NCI-H2196 (cell line): ENCODE measurements at regions not wholly inside any gene's neighbourhood (a gene's known extent, or its start where the extent isn't known, plus 50 kb on each side); places are given as distances from the start of the nearest gene placed in this dataset.
"Not testable (repeated sequence)": the region's sequence is repeated elsewhere in the genome, so short reads cannot be mapped to it uniquely, and the experiment has no call there.

Experiments
- DNase-seq: peaks from one replicate; lab custom pipeline; 2025; ENCODE audit not compliant: unreplicated experiment; lab: John Stamatoyannopoulos, UW

DNA sequence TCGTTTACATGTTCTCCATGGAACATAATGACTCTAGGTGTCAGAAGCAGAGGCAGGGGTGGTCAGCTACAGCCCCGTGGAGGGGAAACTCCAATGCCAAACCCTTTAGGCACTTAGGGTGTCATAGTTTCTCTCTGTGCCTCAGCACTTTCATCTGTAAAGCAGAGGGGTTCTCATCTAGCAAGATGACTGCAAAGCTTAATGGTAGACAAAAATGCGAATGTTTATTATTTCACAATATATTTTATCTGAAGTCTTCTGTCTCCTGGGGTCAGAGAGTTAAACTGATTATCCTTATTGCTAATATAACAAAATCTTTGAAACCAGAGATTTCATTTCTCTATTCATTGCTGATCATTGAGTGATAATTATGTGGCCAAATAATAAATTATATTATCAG lies 522.5 kb downstream of the TSN start:
- no peak for DNase-seq

DNA sequence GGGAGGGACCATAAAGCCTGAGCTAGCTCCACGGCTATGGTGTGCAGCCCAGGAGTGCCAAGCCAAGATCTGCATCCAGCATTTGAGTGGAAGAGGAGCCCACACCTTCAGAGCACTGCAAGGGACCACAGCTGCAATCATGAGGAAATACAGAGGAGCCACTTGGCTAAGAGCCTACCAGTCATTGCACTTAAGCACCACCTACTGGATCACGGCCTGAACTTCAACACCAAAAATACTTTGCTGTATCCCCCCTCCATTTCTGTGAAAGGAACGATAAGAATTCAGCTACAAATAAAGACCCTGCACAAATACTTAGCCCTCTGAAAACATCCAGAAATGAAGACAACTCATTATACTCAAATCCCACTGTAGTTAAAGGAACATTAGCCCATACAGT lies 545.3 kb downstream of the TSN start:
- DNase-seq, result no peak

DNA sequence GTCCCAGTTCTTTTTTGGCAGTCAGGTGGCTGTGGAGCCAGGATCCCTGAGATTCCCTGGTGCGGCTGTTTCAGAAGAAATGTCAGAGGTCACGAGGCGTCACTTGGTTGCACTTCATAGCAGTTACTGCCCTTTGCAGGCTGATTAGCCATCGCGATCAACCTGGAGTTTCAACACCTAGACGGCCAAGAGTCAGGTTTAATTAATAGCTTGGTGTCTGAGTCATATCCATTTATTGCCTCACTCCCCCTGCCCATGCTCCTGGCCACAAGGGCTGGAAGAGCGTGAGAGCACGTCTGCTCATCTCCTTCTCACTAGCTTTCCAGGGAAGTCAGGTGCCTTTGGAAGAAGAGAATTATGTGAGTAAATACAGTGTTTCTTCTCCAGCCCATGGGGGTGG lies 552.3 kb downstream of the TSN start:
- DNase-seq, result no peak

DNA sequence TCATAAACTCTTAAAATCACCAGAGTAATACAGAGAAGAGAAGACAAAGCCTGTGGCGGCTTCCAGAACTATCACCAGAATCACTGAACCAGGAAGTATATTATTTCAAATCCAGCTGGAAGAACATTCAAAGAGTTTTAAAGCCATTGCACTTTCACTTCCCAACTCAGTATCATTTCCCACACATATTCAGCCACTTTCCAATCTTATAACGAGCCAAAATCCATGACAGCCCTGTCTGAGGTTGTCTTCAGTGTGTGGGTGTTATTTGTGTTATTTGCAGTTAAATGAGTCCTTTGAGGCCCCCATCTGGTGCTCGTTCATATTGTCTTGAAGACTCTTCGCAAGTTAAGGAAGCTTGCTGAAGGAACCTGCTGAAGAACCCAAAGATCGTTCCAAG lies 559.9 kb downstream of the TSN start:
- DNase-seq, result no peak

DNA sequence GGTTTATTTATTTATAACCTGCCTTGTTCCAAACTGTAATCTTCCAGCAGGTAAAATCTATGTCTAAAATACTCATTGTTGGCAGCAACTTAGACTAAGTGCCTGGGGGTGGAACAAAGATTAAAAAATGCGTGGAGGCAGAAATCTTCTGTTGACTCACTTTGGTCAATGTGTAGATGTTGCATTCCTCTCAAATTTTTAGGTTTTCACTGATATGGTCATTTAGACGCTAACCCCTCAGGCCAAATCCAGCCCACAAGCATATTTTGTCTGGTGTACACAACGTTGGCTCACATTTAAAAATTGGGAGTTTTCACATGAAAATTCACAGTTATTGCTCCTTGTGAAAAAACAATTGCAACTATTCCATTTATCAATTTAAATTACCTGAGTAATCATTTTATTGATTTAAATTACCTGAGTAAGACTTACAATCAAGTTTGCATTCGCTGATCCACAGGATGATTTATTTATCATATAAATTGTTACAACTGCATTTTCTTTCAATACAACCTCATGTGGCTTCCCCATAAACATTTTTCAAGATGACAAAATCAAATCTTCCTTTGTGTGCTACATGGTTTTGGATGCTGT lies 564.2 kb downstream of the TSN start:
- no peak for DNase-seq

DNA sequence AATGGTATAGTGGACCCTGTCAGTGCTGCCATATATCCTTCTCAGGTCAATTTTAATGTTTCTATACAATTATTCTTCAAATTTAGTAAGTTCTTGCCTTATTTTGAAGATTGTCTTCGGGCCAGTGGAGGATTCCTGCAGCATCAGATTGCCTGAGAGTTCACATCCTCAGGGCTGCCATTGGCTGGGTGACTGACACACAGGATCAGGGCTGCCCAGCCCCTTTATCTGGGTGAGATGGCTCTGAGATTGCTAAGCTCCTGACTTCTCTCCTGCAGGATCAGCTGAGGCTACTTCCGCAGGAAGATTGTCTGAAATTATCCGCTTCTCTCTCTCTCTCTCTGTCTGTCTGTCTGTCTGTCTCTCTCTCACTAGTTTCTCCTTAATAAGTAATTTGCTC lies 567.4 kb downstream of the TSN start:
- DNase-seq, result no peak

DNA sequence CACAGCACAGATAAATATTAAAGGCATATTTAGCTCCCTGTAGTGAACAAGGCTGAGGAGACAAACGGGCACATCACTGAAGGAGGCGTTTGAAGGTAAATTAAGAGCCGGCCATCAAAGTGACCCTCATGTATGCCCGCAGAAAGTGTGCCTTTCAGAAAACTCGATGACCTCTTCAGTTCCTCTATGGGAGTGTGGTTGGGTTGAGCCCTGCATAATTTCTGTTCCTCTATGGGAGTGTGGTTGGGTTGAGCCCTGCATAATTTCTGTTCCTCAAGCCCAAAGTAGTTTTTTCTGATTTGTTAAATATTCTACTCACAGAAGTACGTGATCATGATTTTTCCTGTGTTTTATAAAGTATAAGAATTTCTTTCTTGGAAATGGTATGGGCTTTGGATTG lies 568.5 kb downstream of the TSN start:
- no peak for DNase-seq

DNA sequence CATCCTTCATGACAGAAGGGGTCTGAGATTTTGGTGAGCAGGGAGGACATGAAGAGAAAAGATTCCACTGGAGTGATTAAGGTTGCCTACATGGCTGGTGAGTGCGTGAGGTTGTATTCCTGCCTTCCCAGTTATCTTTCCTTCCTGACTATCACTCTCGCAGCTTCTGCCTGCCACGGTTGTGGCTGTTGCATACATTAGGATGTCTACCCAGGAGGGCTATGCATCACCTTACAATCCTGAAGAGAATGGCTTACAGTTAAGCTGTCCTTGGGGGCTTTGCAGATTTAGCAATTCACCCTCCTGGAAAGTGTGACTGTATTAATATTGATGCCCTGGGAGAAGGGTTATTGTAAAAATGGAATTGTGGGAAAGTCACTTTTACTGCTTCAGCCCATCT lies 571.0 kb downstream of the TSN start:
- DNase-seq, result no peak

DNA sequence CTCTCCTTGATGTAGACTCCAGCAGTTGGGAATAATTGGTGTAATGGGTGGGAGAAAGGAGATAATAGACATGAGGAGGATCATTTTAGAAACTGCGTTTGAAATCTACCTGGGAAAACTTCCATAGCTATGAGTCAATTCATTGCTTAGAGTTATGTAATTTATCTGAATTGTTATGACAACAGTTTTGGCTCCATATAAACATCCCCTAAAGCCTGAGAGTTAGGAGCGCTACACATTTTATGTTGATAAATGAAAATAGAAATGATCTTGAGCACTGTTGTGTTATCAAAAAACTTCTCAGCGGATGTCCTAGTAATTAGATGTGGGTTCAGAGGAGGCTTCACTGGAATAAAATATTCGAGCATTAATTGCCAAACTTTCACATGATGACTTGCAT lies 573.4 kb downstream of the TSN start:
- no peak for DNase-seq

DNA sequence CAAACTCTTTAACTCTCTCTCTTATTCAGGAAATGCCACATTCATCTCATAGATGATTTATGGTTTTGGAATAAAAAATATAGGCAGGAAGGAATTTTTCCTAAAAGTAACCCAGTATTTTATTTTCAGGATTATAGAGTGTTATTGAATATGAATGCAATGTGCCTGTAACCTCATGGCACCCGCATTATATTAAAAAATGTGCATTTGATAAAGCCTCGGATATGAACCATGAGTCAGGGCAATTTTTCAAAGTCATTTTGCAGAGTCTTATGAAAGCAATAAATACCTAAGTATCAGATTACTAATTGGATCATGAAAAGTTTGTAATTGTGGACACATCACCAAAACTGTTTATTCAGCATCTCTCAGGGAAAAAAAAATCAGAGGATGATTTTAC lies 573.8 kb downstream of the TSN start:
- no peak for DNase-seq

DNA sequence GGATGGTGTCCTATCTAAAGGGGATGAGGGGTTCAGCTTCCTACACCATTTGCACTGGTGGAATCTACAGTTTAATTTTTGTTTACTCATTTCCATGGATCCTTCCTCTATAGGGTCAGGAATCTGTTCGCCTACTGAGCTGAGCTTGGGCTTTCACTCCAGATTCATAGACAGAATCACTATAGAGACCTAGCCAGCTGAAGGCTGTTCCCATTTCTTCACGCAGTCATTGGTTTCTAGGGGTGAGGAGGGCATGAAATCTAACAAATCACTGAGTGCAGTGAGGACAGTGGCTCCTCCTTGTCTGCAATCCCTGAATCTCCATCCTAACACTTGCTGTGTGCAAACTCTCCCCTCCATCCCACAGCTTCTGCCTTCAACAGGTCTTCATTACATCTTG lies 578.5 kb downstream of the TSN start:
- no peak for DNase-seq

DNA sequence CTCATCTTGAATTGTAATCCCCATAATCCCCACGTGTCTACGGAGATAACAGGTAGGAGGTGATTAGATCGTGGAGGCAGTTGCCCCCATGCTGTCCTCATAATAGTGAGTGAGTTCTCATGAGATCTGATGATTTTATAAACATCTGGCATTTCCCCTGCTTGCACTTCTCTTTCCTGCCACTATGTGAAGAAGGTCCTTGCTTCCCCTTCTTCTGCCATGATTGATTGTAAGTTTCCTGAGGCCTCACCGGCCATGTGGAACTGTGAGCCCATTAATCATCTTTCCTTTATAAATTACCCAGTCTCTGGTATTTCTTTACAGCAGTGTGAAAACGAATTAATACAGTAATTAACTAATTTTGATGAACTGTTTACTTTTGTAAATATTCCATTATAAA lies 582.5 kb downstream of the TSN start:
- no peak for DNase-seq

DNA sequence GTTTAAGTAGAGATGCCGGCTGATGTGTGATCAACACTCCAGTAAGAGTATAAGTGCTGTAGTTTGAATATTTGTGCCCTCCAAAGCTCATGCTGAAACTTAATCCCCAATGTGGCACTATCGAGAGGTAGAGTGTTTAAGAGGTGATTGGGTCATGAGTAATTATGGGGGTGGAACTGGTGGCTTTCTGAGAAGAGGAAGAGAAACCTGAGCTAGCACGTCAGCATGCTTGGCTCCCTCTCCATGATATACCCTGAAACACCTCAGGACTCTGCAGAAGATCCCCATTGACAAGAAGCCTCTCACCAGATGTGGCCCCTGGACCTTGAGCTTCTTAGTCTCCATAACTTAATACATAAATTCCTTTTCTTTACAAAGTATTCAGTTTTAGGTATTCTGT lies 584.8 kb downstream of the TSN start:
- DNase-seq, result peak; percentile 7

DNA sequence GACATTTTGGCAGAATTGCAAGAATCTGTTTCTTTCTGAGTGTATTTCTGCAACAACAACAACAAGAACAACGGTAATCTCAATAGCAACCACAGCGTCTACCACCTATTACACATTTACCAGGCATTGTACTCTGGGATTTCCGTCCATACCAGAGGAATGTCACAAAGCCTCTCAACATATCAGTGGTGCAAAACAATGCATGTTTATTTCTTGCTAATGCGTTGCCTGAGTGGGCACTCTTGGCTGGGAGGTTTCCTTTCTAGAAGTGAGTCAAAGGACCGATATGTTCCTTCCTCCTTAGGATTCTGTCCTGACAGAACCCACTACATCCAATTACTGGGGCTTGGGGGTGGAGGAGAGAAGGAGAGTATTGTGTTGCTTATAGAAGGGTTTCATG lies 585.6 kb downstream of the TSN start:
- DNase-seq, result no peak

DNA sequence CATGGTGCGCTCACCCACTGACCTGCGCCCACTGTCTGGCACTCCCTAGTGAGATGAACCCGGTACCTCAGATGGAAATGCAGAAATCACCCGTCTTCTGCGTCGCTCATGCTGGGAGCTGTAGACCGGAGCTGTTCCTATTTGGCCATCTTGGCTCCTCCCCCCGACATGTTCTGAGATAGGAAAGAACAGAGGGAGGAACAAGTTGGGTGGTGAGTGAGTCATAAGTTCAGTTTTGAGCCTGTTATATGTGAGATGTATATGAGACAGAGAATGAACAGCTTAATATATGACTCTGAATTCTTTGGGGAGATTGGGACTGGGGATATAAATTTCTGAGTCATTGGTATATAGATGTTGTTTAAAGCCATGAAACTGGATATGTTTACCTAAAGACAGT lies 596.7 kb downstream of the TSN start:
- DNase-seq, result not testable (repeated sequence)

DNA sequence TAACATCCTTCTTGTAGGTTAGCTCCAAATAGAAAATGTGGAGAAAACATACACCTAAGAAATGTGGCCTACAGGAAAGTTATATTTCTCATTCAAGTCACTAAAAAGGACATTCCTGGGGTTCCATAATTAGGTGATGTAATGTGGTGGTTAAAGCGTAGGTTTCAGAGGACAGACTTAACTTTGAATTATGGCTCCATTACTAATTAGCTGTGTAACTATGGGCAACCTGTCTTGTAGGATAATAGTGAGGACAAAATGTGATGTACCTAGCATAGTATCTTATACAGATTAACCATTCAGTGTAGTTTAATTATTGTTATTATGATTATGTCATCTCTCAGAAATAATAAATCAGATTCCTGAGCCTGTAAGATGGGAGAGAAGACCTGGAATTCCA lies 602.5 kb downstream of the TSN start:
- DNase-seq, result no peak

DNA sequence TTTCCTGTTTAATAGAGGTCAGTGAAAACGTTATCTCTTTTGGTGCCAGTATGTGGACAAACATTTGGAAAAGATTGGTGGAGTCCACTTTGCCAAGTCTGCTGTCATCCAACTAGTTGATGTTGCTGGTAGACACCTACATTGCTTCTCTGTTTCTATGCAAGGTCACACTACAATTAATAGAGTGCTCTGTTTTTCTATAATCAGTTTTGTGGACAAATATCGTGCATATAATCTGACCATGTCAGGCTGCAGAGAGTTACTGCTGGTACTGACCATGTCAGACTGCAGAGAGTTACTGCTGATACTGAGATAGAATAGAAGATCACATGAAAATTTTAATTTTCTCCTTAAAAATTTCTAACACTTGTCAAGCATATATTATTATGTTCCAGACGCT lies 603.3 kb downstream of the TSN start:
- DNase-seq, result no peak

DNA sequence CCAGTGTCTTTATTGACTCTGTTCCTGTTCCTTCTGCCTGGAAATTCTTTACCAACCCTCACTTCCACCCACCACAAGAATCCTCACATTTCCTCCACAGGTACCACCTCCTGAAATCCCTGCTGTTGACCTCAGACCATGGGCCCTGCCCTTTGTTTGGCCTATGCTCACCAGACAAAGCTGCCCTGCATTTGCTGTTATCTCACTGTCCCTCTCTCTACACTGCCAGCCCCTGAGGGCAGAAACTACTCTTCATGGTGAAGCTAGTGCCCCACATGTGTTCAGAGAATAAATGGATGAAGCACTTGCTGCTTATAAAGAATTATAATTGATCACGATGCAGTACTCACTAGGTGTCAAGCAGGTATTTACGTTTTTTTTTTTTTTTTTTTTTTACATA lies 608.4 kb downstream of the TSN start:
- no peak for DNase-seq

DNA sequence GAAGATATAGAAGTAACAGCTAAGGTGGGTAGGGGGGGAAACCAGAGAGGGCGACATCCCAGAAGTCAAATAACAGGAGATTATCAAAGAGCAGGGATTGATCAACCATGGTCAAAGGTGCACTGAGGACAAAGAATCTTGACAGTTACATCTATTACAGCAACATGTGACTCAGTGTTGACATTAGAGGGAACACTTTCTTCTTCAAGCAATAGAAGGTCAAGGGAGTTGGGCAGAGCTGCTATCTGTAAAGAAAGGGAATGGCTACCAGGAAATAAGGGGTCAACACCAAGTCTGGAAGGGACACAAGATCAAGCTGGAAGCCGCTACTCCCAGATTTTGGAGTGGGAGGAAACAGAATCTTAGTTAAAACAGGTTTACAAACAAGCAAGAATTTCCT lies 611.0 kb downstream of the TSN start:
- DNase-seq, result no peak

DNA sequence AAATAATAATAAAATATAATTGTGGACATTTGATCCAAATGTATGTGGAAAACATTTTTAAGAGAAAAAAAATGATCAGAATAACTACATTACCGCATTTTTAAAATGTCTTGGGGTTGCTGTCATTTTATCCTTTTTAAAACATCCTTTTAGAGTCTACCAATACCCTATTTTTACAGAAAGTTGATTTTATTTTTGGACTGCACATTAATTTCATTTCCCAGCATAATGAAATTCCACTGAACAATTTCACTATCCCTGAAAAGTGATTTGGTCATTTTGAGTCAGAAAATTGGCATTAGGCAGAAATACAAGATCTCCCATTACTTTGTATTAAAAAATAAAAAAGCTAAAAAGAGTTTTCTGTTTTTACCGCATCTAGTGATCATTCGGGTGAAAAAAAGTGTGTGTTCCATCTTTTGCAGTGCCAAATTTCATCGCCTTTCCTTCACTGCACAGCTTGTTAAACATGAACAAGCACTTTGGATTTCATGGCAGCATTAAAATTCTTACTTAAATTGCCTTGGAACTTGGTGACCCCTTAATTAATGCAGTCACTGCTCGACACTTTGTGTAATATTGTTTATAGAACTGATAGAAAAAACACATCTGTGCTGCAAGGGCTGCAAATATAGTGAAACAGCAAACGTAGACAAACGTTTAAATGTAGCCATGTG lies 611.7 kb downstream of the TSN start:
- DNase-seq, result no peak

DNA sequence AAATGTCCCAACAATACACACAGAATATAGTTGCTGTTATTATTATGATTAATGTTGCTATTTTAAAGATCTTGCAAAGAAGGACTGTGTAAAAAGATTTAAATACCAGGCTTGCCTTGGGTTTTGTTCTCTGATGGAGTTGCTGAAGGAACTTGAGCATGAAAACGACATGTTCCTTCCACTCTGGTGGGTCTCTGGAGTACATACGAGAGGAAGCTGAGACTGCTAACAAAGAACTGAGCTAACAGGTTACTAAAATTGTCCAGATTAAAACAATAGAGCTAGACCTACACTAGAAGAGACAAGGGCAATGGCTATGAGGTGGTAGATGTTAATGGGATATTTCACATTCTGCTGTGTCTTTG lies 612.2 kb downstream of the TSN start:
- no peak for DNase-seq

DNA sequence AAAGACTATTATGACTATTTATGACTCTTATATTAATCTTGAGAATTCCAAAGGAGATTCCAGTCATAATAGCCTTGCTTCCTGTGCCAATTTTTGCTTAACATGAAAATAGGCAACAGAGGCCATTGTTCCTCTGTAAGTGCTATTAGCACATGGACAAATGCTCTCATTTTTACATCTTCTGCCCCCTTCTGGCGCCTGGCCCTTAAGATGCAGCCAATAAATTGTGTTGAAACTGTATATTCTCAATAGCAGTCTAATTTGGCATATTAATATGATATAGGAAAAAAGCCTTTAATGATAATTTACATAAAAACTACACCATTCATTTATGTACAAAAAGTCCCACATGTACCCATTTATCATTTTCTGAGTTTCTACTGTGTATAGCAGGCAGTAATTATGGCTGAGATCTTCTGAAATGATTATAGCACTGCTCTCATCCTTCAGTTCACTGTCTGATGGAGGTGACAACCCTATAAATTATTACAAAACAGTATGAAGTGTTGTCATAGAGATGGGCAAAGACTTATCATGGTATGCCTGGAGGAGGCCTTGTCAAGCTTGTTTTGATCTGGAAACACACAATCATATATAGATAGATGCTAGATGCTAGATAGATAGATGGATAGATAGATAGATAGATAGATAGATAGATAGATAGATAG lies 613.3 kb downstream of the TSN start:
- DNase-seq, result no peak

DNA sequence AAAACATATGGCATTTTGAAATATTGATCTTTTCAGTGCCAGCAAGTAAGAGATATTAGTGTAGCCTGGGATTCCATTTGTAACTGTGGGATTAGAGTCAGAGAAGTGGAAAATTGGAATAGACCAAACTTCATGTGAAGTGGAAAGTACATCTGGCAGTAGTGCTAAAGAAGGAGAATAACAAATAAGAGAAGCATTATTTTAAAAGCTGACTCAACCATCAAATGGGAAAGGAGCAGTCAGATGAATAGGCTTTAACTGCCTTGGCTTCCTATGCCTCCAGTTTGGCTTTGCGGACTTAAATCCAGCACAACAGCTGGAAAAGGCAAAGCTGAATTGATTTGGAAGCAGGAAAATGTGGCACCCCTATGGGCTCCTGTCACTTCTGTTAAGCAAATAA lies 623.1 kb downstream of the TSN start:
- no peak for DNase-seq
